ENCODE measurements at regions not wholly inside any gene's neighbourhood (a gene's known extent, or its start where the extent isn't known, plus 50 kb on each side); places are given as distances from the start of the nearest gene placed in this dataset.
"Not testable (repeated sequence)": the region's sequence is repeated elsewhere in the genome, so short reads cannot be mapped to it uniquely, and the experiment has no call there.

DNA sequence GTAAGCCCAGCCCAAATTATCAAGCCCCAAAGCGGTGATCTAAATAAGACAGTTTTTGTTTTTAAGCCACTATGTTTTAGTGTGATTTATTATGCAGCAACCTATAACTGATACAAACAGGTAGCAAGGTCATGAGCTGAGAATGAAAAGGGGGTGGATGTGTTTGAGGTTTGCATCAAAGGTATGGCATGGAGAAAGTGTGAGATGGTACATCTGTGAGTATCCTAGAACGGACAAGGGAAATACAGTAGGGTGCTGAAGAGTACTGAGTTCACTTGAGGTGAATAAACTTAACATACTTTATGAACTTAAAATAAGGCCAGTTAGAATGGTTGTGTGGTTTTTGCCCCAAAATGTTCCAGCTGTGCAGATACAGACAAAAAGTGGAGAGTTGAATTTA lies 286.0 kb upstream of the B3GALT2 start:
- Mint-ChIP-seq H3K4me3 (no peak overlapping the region), H3K9me3 (peaks cover 9 to 38% of the 10 kb centered on the region in 2 donors), H3K4me1 (peaks cover 38% of the 10 kb centered on the region), H3K27ac (no peak overlapping the region), H3K27me3 (no peaks in the 10 kb centered on the region)
- ATAC-seq, result no peak
- DNase-seq, result no peak

GRCh38 chr1:193471981-193472380 lies 285.6 kb upstream of the B3GALT2 start:
- Mint-ChIP-seq H3K27ac (no peak overlapping the region), H3K4me3 (no peak overlapping the region), H3K27me3 (no peaks in the 10 kb centered on the region), H3K4me1 (peaks cover 33% of the 10 kb centered on the region), H3K9me3 (peaks cover 8 to 38% of the 10 kb centered on the region in 2 donors)
- DNase-seq (no peak), ATAC-seq (no peak)

GRCh38 chr1:193463326-193463932 lies 277.0 kb upstream of the B3GALT2 start:
- no peaks in the 10 kb centered on the region for H3K27me3 Mint-ChIP-seq
- no peak for ATAC-seq
- no peak overlapping the region for H3K4me3 Mint-ChIP-seq
- peaks cover 34% of the 10 kb centered on the region for H3K4me1 Mint-ChIP-seq
- no peak overlapping the region for H3K27ac Mint-ChIP-seq
- DNase-seq, result no peak
- peaks cover 0 to 7% of the 10 kb centered on the region in 2 donors for H3K9me3 Mint-ChIP-seq

- Mint-ChIP-seq H3K9me3 (peaks cover 0 to 7% of the 10 kb centered on the region in 2 donors), H3K27me3 (no peaks in the 10 kb centered on the region), H3K27ac (no peak overlapping the region), H3K4me3 (peak overlapping the region; percentile 46 to 57), H3K4me1 (peaks cover 34% of the 10 kb centered on the region)
- ATAC-seq, result no peak
- no peak for DNase-seq
Observed at GRCh38 chr1:193462629-193463320, 276.4 kb upstream of the B3GALT2 start.

DNA sequence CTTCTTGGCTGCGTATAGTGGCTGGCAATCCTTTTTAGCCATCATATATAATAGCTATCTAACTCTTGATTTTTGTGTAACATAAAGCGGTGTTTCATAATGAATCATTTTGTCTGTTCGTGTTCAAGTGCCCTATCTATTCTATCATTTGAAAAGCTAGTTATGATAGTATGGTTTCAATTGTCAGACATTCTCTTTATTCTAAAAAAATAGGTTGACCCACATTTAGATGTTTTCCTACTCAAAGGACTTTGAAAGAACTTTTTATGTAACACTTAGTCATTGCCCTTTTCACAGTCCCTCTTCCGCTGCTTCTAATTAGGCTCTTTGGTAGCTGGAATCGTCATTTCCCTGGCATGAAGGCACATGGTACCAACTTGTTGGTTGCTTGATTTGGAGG lies 272.2 kb upstream of the B3GALT2 start:
- Mint-ChIP-seq H3K4me1 (peaks cover 34% of the 10 kb centered on the region), H3K27me3 (no peaks in the 10 kb centered on the region), H3K27ac (peak overlapping the region in 1 of 2 donors; percentile 67), H3K4me3 (peak overlapping the region in 1 of 2 donors; percentile 3), H3K9me3 (peaks cover 0 to 7% of the 10 kb centered on the region in 2 donors)
- DNase-seq (peak in 1 of 2 donors; percentile 31), ATAC-seq (peak; percentile 89)

GRCh38 chr1:193457676-193458075 lies 271.3 kb upstream of the B3GALT2 start:
- H3K27me3 Mint-ChIP-seq, result no peaks in the 10 kb centered on the region
- no peak overlapping the region for H3K27ac Mint-ChIP-seq
- ATAC-seq, result no peak
- no peak overlapping the region for H3K4me3 Mint-ChIP-seq
- H3K4me1 Mint-ChIP-seq, result peaks cover 25% of the 10 kb centered on the region
- no peak for DNase-seq
- H3K9me3 Mint-ChIP-seq, result peaks cover 0 to 7% of the 10 kb centered on the region in 2 donors

DNA sequence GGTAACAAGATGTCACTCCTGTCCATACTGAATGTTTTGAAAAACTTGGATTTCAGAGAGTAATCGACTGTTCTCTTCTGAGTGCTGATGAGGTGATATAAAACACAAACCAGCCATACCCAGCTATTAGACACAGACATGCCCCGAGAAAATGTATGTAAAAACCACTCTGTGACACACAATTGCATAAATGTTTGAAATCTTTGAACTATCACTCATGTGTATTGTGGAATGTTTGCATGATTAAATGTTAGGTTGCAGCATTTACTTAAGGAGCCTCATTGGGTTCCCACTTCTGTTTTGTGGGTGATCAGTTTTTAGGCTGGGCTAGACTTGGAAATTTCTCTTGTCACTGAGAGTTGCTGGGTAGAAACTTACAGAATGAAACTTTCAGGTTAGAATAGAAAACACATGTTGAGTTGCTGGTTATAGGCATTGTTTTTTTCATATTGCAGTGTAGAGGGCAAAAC lies 270.4 kb upstream of the B3GALT2 start:
- H3K4me1 Mint-ChIP-seq, result peaks cover 23% of the 10 kb centered on the region
- no peak overlapping the region for H3K4me3 Mint-ChIP-seq
- peak; percentile 42 for ATAC-seq

DNA sequence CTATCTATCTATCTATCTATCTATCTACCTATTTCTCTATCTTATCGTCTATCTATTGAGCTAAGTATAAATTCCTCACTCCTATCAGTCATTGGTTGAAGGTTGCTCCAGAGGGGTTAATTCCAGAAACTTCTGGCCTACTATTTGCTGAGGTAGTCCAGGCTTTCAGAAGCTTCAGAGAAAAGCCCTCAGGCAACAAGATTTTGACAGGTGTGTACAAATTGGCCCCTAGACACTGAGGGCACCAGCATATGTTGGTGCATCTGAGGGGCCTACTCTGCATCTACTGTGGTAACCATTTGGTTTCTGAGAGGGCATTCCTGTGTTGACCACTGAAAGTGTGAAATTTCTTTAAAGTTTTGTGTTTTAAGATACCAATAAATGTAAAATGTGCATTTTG lies 265.2 kb upstream of the B3GALT2 start:
- Mint-ChIP-seq H3K9me3 (peaks cover 4 to 5% of the 10 kb centered on the region in 2 donors), H3K4me1 (peaks cover 23% of the 10 kb centered on the region), H3K27ac (peak overlapping the region in 1 of 2 donors; percentile 33), H3K4me3 (no peak overlapping the region), H3K27me3 (no peaks in the 10 kb centered on the region)
- DNase-seq, result no peak
- ATAC-seq, result no peak

More for the DNA sequence above, 270.4 kb upstream of the B3GALT2 start:
- no peak overlapping the region for H3K27ac Mint-ChIP-seq
- H3K9me3 Mint-ChIP-seq, result peaks cover 0 to 7% of the 10 kb centered on the region in 2 donors
- no peak for DNase-seq
- no peaks in the 10 kb centered on the region for H3K27me3 Mint-ChIP-seq

DNA sequence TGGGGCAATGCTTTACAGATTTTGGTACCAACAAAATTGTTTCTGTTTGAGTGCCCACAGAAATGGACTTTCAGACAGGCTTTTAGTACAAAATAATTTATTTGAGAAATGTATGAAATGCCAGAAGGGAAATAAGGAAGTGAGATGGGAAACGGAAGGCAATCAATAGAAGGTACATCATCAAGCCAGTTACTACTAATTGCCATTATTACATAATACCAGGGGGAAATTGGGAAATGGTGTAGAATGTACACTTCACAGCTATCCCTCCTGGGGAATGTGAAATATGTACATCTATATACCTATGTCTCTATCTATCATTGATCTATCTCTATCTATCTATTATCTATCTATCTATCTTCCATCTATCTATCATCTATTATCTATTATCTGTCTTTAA lies 264.6 kb upstream of the B3GALT2 start:
- no peak overlapping the region for H3K4me3 Mint-ChIP-seq
- H3K27ac Mint-ChIP-seq, result no peak overlapping the region
- peaks cover 23% of the 10 kb centered on the region for H3K4me1 Mint-ChIP-seq
- H3K27me3 Mint-ChIP-seq, result no peaks in the 10 kb centered on the region
- ATAC-seq (no peak), DNase-seq (no peak)
- H3K9me3 Mint-ChIP-seq, result peaks cover 4 to 5% of the 10 kb centered on the region in 2 donors

GRCh38 chr1:193448682-193449461 lies 262.5 kb upstream of the B3GALT2 start:
- DNase-seq (peak in 1 of 2 donors; percentile 22), ATAC-seq (peak; percentile 92)
- H3K27ac Mint-ChIP-seq, result peak overlapping the region; percentile 51 to 96
- no peaks in the 10 kb centered on the region for H3K27me3 Mint-ChIP-seq
- H3K9me3 Mint-ChIP-seq, result peaks cover 4 to 5% of the 10 kb centered on the region in 2 donors
- H3K4me1 Mint-ChIP-seq, result peaks cover 23% of the 10 kb centered on the region
- peak overlapping the region; percentile 6 to 67 for H3K4me3 Mint-ChIP-seq

DNA sequence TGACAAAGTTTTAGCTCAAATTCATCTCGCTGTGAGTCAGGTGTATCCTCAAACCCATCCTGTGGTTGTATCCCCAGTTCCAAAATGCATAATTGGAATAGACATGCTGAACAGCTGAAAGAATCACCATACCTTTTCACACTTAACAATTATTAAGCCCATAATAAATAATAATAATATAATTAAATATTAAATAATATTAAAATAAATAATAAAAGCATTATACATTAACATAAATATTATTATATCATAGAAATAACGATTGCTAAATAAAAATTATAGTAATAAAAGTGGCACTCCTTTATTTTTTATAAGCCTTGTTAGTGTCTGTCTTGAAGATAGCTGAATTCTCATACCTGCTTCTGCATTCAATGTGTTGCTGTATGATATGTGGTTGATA lies 257.5 kb upstream of the B3GALT2 start:
- no peak for ATAC-seq
- Mint-ChIP-seq H3K27me3 (no peaks in the 10 kb centered on the region), H3K9me3 (peaks cover 12 to 23% of the 10 kb centered on the region in 2 donors), H3K27ac (no peak overlapping the region), H3K4me3 (no peak overlapping the region), H3K4me1 (peaks cover 6% of the 10 kb centered on the region)
- no peak for DNase-seq

- no peak for DNase-seq
- H3K9me3 Mint-ChIP-seq, result peaks cover 28 to 43% of the 10 kb centered on the region in 2 donors
- peak overlapping the region in 1 of 2 donors; percentile 22 for H3K27ac Mint-ChIP-seq
- no peaks in the 10 kb centered on the region for H3K27me3 Mint-ChIP-seq
- ATAC-seq, result no peak
- H3K4me3 Mint-ChIP-seq, result no peak overlapping the region
- peaks cover 21% of the 10 kb centered on the region for H3K4me1 Mint-ChIP-seq
Observed at GRCh38 chr1:193438771-193439170, 252.4 kb upstream of the B3GALT2 start.

- ATAC-seq, result peak; percentile 10
- peak overlapping the region; percentile 45 to 54 for H3K4me3 Mint-ChIP-seq
- H3K4me1 Mint-ChIP-seq, result peaks cover 21% of the 10 kb centered on the region
- H3K9me3 Mint-ChIP-seq, result peaks cover 33 to 48% of the 10 kb centered on the region in 2 donors
- no peak for DNase-seq
- H3K27ac Mint-ChIP-seq, result no peak overlapping the region
- no peaks in the 10 kb centered on the region for H3K27me3 Mint-ChIP-seq
Observed at GRCh38 chr1:193438312-193438711, 251.9 kb upstream of the B3GALT2 start.

DNA sequence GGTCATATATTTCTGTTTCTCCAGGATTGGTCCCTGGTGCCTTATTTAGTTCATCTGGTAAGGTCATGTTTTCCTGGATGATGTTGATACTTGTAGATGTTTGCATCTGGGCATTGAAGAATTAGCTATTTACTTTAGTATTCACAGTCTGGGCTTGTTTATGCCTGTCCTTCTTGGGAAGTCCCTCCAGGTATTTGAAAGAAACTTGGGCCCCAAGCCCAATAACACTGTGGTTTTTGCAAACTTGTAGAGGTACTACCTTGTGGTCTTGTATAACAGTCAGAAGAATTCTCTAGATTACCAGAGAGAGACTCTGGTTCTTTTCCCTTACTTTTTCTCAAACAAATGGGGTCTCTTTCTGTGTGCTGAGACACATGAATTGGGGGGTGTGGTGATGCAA lies 251.4 kb upstream of the B3GALT2 start:
- Mint-ChIP-seq H3K4me1 (peaks cover 21% of the 10 kb centered on the region), H3K4me3 (peak overlapping the region; percentile 45 to 54), H3K27me3 (no peaks in the 10 kb centered on the region), H3K9me3 (peaks cover 34 to 53% of the 10 kb centered on the region in 2 donors), H3K27ac (peak overlapping the region; percentile 19 to 31)
- DNase-seq, result peak; percentile 19 to 44
- peak; percentile 90 for ATAC-seq

DNA sequence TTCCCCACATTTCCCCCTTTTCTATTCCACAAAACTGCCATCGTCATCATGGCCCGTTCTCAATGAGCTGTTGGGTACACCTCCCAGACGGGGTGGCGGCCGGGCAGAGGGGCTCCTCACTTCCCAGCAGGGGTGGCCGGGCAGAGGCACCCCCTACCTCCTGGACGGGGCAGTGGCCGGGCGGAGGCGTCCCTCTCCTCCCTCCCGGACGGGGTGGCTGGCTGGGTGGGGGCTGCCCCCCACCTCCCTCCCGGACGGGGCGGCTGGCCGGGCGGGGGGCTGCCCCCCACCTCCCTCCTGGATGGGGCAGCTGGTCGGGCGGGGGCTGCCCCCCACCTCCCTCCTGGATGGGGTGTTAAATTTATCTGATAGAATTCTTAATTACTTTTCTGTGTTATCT lies 250.9 kb upstream of the B3GALT2 start:
- Mint-ChIP-seq H3K4me1 (peaks cover 21% of the 10 kb centered on the region), H3K9me3 (peaks cover 34 to 58% of the 10 kb centered on the region in 2 donors)
- not testable (repeated sequence) for H3K27ac Mint-ChIP-seq, DNase-seq, H3K27me3 Mint-ChIP-seq, H3K4me3 Mint-ChIP-seq
- peak; percentile 69 for ATAC-seq
